Stimulated activated CD8-positive, alpha-beta memory T cell treated with anti-CD3 and anti-CD28 coated beads, Interleukin-4, amount 100 ng/mL, for 4 hours (primary cell): ENCODE measurements at regions not wholly inside any gene's neighbourhood (a gene's known extent, or its start where the extent isn't known, plus 50 kb on each side); places are given as distances from the start of the nearest gene placed in this dataset.

Experiments used
- DNase-seq, 2 donors: peaks; one replicate each; pipeline ENCODE4 v3.0.0-alpha.2; 2020; ENCODE audit warnings: low read depth in 2 of 2, low spot score in 1 of 2

- no peak for DNase-seq
Observed at GRCh38 chr2:16142383-16143361, 202.3 kb downstream of the MYCN start.

GRCh38 chr2:16141641-16141921, 201.2 kb downstream of the MYCN start:
- no peak for DNase-seq

GRCh38 chr2:16140771-16141640, 200.7 kb downstream of the MYCN start:
- no peak for DNase-seq

- DNase-seq, result no peak
Observed at GRCh38 chr2:16139663-16140615, 199.6 kb downstream of the MYCN start.

GRCh38 chr2:16138811-16139662, 198.7 kb downstream of the MYCN start:
- DNase-seq, result no peak

GRCh38 chr2:16137080-16137755, 196.9 kb downstream of the MYCN start:
- no peak for DNase-seq

GRCh38 chr2:16136461-16137035, 196.2 kb downstream of the MYCN start:
- no peak for DNase-seq

GRCh38 chr2:16135913-16136310, 195.6 kb downstream of the MYCN start:
- DNase-seq, result no peak

- DNase-seq, result no peak
Observed at GRCh38 chr2:16135196-16135912, 195.0 kb downstream of the MYCN start.

GRCh38 chr2:16134436-16135165, 194.3 kb downstream of the MYCN start:
- no peak for DNase-seq

GRCh38 chr2:16130906-16131400, 190.6 kb downstream of the MYCN start:
- DNase-seq, result no peak

GRCh38 chr2:16130541-16130880, 190.2 kb downstream of the MYCN start:
- no peak for DNase-seq

- no peak for DNase-seq
Observed at GRCh38 chr2:16129716-16130540, 189.6 kb downstream of the MYCN start.

- DNase-seq, result no peak
Observed at GRCh38 chr2:16128746-16129610, 188.6 kb downstream of the MYCN start.

GRCh38 chr2:16127958-16128357, 187.6 kb downstream of the MYCN start:
- DNase-seq, result no peak
